ENCODE measurements at regions not wholly inside any gene's neighbourhood (a gene's known extent, or its start where the extent isn't known, plus 50 kb on each side); places are given as distances from the start of the nearest gene placed in this dataset.
"Not testable (repeated sequence)": the region's sequence is repeated elsewhere in the genome, so short reads cannot be mapped to it uniquely, and the experiment has no call there.

DNA sequence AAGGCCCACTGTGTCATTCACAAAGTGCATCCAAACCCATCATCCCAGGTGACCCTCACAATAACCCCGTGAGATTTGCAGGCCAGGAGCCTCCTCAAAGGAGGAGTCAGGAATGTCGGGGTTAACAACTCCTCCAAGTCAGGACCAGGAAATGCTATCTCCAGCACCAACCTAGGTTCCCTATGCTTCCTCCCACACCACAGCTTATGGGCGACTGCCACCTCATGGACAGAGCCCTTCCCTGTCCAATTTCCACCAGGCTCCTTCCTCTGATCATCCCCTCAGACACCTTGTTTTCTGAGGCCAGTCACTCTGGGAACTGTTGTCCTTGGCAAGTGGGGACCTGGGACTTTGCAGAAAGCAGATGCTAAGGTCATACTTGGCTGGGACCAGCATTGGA lies 77.8 kb downstream of the LIMS3 start:
- H3K27me3 ChIP-seq (ENCODE audit: control insufficient read depth, insufficient read depth); H3K4me1 ChIP-seq (ENCODE audit: control insufficient read depth, insufficient read depth, low read length); H3K4me3 ChIP-seq (ENCODE audit: low read length); DNase-seq; H3K27ac ChIP-seq (ENCODE audit: low read length); intact Hi-C loops (cut with DNase I); H3K9me3 ChIP-seq (ENCODE audit: control insufficient read depth, low read length): not testable (repeated sequence)
- peak; percentile 40 to 74 for ATAC-seq
- WGBS: 27% methylated on average over 2 of the region's 3 CpGs

GRCh38 chr2:109980754-109981153 lies 82.3 kb downstream of the LIMS3 start:
- peak; percentile 17 to 38 for ATAC-seq
- DNase-seq; intact Hi-C loops (cut with DNase I); H3K9me3 ChIP-seq (ENCODE audit: control insufficient read depth, low read length); H3K4me3 ChIP-seq (ENCODE audit: low read length); H3K27me3 ChIP-seq (ENCODE audit: control insufficient read depth, insufficient read depth); H3K27ac ChIP-seq (ENCODE audit: low read length); H3K4me1 ChIP-seq (ENCODE audit: control insufficient read depth, insufficient read depth, low read length): not testable (repeated sequence)
- WGBS: 0% methylated on average over 1 of the region's 4 CpGs

DNA sequence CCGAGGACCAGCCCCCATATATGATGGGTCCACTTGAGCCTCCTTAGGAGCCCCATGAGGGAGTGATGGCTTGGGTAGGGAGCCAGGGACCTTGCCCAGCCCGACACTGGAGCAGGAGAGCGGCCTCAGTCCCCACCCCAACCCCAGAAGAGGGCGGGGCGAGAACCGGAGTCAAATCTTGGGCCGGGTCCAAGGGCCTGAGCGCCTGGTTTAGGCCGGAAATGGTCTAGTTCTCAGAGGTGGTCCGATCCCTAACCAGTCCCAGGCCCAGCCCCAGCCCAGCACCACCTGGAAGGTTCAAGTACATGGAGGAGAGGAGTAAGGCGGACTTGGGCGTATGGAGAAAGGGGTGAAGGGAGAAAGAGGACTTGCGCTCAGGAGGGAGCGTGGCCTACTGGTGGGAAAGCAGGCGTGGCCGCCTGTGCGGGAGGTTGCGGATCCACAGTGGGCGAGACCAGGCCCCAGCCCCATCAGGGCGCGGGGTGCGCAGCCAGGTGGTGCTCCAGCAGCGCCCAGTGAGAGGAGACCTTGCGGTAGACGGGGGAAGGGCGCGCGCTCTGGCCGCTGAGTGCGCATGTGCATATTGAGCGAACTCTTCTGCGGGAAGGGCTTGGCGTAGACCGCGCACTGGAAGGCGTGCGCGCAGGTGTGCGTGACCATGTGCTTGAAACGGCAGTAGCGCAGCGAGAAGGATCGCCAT lies 88.1 kb downstream of the LIMS3 start:
- H3K27ac ChIP-seq (ENCODE audit: low read length); DNase-seq; H3K4me1 ChIP-seq (ENCODE audit: control insufficient read depth, insufficient read depth, low read length); intact Hi-C loops (cut with DNase I); H3K9me3 ChIP-seq (ENCODE audit: control insufficient read depth, low read length); H3K27me3 ChIP-seq (ENCODE audit: control insufficient read depth, insufficient read depth); H3K4me3 ChIP-seq (ENCODE audit: low read length): not testable (repeated sequence)
- peak; percentile 88 to 89 for ATAC-seq
- WGBS: no CpG with 5 or more reads among the region's 43 CpGs

DNA sequence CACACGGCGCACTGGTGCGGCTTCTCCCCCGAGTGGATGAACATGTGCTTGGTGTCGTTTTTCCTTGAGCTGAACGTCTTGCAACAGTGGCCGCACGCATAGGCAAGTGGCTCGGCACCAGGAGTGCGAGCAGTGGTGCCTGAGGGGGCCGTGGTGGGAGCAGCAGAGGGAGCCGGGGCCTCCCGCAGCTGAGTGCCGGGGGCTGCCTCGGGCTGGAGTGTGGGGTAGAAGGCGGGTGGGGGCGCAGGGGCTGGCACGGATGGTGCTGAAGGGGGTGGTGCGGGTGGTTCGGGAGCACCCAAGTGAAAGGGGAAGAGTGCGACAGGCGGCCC lies 88.6 kb downstream of the LIMS3 start:
- ATAC-seq: peak; percentile 25 to 46
- DNase-seq; H3K27ac ChIP-seq (ENCODE audit: low read length); H3K4me3 ChIP-seq (ENCODE audit: low read length); H3K9me3 ChIP-seq (ENCODE audit: control insufficient read depth, low read length); H3K27me3 ChIP-seq (ENCODE audit: control insufficient read depth, insufficient read depth); H3K4me1 ChIP-seq (ENCODE audit: control insufficient read depth, insufficient read depth, low read length); intact Hi-C loops (cut with DNase I): not testable (repeated sequence)
- WGBS: no CpG with 5 or more reads among the region's 22 CpGs

DNA sequence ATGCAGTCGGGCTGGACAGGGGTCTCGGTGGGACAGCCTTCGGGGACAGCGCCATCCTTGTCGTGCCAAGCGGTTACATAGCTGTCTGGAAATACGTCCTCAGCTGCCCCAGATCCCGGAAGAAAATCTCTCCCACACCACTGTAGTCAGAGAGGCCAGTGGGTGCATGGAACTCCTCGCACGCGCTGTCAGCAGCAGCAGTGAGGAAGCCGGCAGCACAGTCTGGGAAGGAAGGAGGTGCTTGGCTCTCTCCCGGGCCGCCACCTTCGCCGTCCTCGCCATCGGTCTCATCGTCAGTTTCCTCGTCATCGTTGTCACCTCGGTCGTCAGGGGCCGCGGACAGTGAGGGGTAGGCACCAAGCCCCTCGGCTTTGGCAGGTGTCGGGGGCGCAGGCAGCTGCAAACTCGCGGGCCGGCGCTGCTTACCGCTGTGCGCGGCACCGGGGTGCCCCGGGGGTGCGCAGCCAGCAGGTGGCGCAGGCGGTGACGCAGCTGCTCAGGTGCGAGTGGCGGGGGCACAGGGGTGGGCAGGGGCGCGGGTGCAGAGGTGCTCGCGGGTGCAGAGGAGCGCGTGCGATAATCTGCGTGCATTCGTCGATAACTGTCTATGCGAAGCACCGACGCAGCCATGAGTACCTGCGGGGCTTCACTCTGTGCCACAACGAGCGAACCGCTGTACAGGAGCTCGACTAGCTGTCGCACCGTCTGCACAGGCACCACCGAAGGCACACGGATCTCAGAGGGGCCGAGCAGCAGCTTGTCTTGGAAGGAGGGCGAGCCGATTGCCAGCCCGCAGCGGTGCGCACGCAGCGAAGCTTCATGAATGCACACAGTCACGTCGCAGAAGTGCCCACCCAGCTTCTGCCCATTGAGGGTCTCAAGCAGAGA lies 89.2 kb downstream of the LIMS3 start:
- no CpG with 5 or more reads among the region's 75 CpGs for WGBS
- H3K4me1 ChIP-seq (ENCODE audit: control insufficient read depth, insufficient read depth, low read length); H3K9me3 ChIP-seq (ENCODE audit: control insufficient read depth, low read length); H3K4me3 ChIP-seq (ENCODE audit: low read length); H3K27ac ChIP-seq (ENCODE audit: low read length); DNase-seq; intact Hi-C loops (cut with DNase I); H3K27me3 ChIP-seq (ENCODE audit: control insufficient read depth, insufficient read depth): not testable (repeated sequence)
- ATAC-seq: peak; percentile 88 to 89

DNA sequence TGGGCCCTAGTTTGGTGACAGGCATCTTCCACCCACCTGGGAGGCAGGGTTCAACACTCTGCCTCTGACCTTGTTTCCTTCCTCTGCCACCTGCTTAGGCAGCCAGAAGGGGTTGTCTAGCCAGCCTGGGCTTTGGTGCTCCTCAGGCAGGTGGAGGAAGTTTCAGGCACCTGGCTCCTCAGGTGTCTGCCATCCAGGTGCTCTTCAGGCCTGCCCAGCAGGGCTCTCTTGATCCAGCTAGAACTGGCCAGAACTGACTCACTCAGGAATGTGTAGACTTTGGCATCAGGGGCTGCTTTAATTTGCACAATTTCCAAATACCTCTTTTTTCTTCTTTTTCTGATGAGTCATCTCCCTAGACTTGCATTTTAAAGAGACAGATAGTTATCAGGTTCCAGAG lies 100.9 kb downstream of the LIMS3 start:
- H3K9me3 ChIP-seq (ENCODE audit: control insufficient read depth, low read length); ATAC-seq; H3K27me3 ChIP-seq (ENCODE audit: control insufficient read depth, insufficient read depth); DNase-seq; H3K27ac ChIP-seq (ENCODE audit: low read length); intact Hi-C loops (cut with DNase I); H3K4me3 ChIP-seq (ENCODE audit: low read length); H3K4me1 ChIP-seq (ENCODE audit: control insufficient read depth, insufficient read depth, low read length): not testable (repeated sequence)

DNA sequence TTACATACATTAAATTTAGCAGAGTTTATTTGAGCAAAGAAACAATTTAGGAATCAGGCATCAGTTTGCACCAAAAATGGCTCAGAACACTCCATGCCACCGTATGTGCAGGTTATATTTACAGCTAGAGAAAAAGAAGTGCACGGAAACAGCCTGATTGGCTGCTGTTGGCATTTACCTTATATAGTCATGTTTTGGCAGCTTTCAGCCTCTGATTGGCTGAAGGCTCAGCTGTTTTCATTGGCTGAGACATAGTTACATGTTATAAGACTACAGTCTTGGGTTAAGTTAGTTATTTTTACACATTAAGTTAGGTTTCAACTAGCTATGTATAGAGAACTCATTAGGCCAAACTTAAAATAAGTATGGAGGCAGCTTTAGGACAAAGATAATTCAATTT lies 104.0 kb downstream of the LIMS3 start:
- H3K9me3 ChIP-seq (ENCODE audit: control insufficient read depth, low read length); DNase-seq; H3K27ac ChIP-seq (ENCODE audit: low read length); ATAC-seq; H3K4me3 ChIP-seq (ENCODE audit: low read length); H3K27me3 ChIP-seq (ENCODE audit: control insufficient read depth, insufficient read depth); intact Hi-C loops (cut with DNase I); H3K4me1 ChIP-seq (ENCODE audit: control insufficient read depth, insufficient read depth, low read length): not testable (repeated sequence)
- no CpG with 5 or more reads among the region's 2 CpGs for WGBS

GRCh38 chr2:110013388-110013787 lies 102.2 kb downstream of the MALL start:
- H3K27me3 ChIP-seq (ENCODE audit: control insufficient read depth, insufficient read depth); intact Hi-C loops (cut with DNase I); H3K4me1 ChIP-seq (ENCODE audit: control insufficient read depth, insufficient read depth, low read length); ATAC-seq; DNase-seq; H3K27ac ChIP-seq (ENCODE audit: low read length); H3K4me3 ChIP-seq (ENCODE audit: low read length); H3K9me3 ChIP-seq (ENCODE audit: control insufficient read depth, low read length): not testable (repeated sequence)
- WGBS: no CpG with 5 or more reads among the region's 2 CpGs

GRCh38 chr2:110016381-110017092 lies 99.1 kb downstream of the MALL start:
- H3K27ac ChIP-seq (ENCODE audit: low read length); H3K9me3 ChIP-seq (ENCODE audit: control insufficient read depth, low read length); DNase-seq; H3K27me3 ChIP-seq (ENCODE audit: control insufficient read depth, insufficient read depth); intact Hi-C loops (cut with DNase I); H3K4me1 ChIP-seq (ENCODE audit: control insufficient read depth, insufficient read depth, low read length); ATAC-seq; H3K4me3 ChIP-seq (ENCODE audit: low read length): not testable (repeated sequence)
- WGBS: no CpG with 5 or more reads among the region's 5 CpGs

GRCh38 chr2:110020269-110020668 lies 95.4 kb downstream of the MALL start:
- H3K4me1 ChIP-seq (ENCODE audit: control insufficient read depth, insufficient read depth, low read length); intact Hi-C loops (cut with DNase I); H3K27ac ChIP-seq (ENCODE audit: low read length); H3K4me3 ChIP-seq (ENCODE audit: low read length); H3K9me3 ChIP-seq (ENCODE audit: control insufficient read depth, low read length); H3K27me3 ChIP-seq (ENCODE audit: control insufficient read depth, insufficient read depth); ATAC-seq; DNase-seq: not testable (repeated sequence)

GRCh38 chr2:110022278-110022677 lies 93.3 kb downstream of the MALL start:
- H3K4me3 ChIP-seq (ENCODE audit: low read length); H3K9me3 ChIP-seq (ENCODE audit: control insufficient read depth, low read length); intact Hi-C loops (cut with DNase I); H3K4me1 ChIP-seq (ENCODE audit: control insufficient read depth, insufficient read depth, low read length); H3K27ac ChIP-seq (ENCODE audit: low read length); H3K27me3 ChIP-seq (ENCODE audit: control insufficient read depth, insufficient read depth): not testable (repeated sequence)
- ATAC-seq (peak in 1 of 2 donors; percentile 10), DNase-seq (peak in 1 of 3 donors; percentile 26)
- WGBS: 92% methylated on average over 5 of the region's 9 CpGs

All from right cardiac atrium (tissue), 5 donors.